ENCODE measurements at regions not wholly inside any gene's neighbourhood (a gene's known extent, or its start where the extent isn't known, plus 50 kb on each side); places are given as distances from the start of the nearest gene placed in this dataset.
A peak's percentile ranks its signal among the peaks of the same experiment; 100 is the strongest.

DNA sequence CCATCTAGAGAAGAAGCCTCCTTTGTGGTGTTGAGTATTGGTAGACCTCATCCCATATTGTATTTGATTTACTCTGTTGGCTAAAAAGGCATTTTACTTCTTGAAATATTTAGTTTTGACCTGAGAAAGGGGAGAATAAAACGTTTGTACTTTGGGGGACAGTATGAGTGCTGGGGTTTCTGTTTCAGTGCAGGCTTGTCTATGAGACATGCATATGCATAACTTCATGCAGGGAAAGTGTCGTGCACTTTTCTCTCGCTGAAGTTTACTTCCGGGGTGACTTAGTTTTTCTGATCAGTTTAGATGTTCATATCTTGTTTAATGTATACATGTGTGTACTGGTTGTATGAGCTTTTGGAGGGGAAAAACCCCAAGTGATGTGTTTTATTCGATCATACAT is 59.5 kb downstream of the UTRN start:
- TF ChIP-seq, protein P1, sequence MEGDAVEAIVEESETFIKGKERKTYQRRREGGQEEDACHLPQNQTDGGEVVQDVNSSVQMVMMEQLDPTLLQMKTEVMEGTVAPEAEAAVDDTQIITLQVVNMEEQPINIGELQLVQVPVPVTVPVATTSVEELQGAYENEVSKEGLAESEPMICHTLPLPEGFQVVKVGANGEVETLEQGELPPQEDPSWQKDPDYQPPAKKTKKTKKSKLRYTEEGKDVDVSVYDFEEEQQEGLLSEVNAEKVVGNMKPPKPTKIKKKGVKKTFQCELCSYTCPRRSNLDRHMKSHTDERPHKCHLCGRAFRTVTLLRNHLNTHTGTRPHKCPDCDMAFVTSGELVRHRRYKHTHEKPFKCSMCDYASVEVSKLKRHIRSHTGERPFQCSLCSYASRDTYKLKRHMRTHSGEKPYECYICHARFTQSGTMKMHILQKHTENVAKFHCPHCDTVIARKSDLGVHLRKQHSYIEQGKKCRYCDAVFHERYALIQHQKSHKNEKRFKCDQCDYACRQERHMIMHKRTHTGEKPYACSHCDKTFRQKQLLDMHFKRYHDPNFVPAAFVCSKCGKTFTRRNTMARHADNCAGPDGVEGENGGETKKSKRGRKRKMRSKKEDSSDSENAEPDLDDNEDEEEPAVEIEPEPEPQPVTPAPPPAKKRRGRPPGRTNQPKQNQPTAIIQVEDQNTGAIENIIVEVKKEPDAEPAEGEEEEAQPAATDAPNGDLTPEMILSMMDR (conservative IDR thresholded peaks at IDR 0.05): no peak
- peaks cover 22 to 28% of the 10 kb centered on the region in 2 experiments for H3K4me1 Mint-ChIP-seq
- H2AK5ac ChIP-seq (ENCODE audit: insufficient read length, low read length): no peak overlapping the region
- peaks cover 3% of the 10 kb centered on the region in 2 experiments; a peak in 4 of 5 replicates for H3K9me3 Mint-ChIP-seq
- no peak overlapping the region for H3K14ac ChIP-seq (ENCODE audit: insufficient read depth, low read length)
- peaks cover 7% of the 10 kb centered on the region; the same call in 1 of the 2 replicates for H3K79me2 ChIP-seq (ENCODE audit: insufficient read depth, low read length)
- H3K36me3 Mint-ChIP-seq (ENCODE audit: insufficient read depth in 1 of 3, low read depth in 3 of 3): peaks cover 2 to 4% (median 4%) of the 10 kb centered on the region in 3 experiments; a peak in 5 of 7 replicates
- H3T11ph ChIP-seq (ENCODE audit: low read length): no peak overlapping the region
- no peak overlapping the region for H2BK12ac ChIP-seq (ENCODE audit: insufficient read length, low read depth, low read length)
- H3K27ac ChIP-seq (ENCODE audit: insufficient read length, low read depth, low read length): no peak overlapping the region
- no peak overlapping the region for H2BK5ac ChIP-seq (ENCODE audit: insufficient read length, low read length)
- no peak overlapping the region for H2BK20ac ChIP-seq (ENCODE audit: low read depth, low read length, poor library complexity, severe bottlenecking)
- H3K27me3 ChIP-seq (ENCODE audit: insufficient read depth, low read length): no peaks in the 10 kb centered on the region
- H3K23me2 ChIP-seq (ENCODE audit: insufficient read length, low read depth, low read length, poor library complexity, severe bottlenecking): no peaks in the 10 kb centered on the region
- H3K9ac ChIP-seq (ENCODE audit: extremely low read depth, insufficient read length, low read length): no peak overlapping the region
- WGBS (ENCODE audit: extremely low coverage, insufficient read length, low lambda C conversion rate): no CpG with 5 or more reads among the region's 5 CpGs
- H3K4me3 Mint-ChIP-seq: no peak overlapping the region
- H3K23ac ChIP-seq (ENCODE audit: insufficient read length, low read depth, low read length): no peak overlapping the region
- no peak overlapping the region for H2BK15ac ChIP-seq (ENCODE audit: low read depth, low read length)
- H3K4ac ChIP-seq (ENCODE audit: low read depth, low read length): no peak overlapping the region
- H3K18ac ChIP-seq (ENCODE audit: insufficient read length, low read depth, low read length): no peak overlapping the region
- no peaks in the 10 kb centered on the region for H4K20me1 ChIP-seq (ENCODE audit: control insufficient read depth, insufficient read depth, insufficient read length)
- H3K56ac ChIP-seq (ENCODE audit: insufficient read length, low read depth, low read length): no peak overlapping the region
- H3K27me3 Mint-ChIP-seq (ENCODE audit: low read depth): no peaks in the 10 kb centered on the region
- peak overlapping the region; percentile 10 to 70 (median 62); a peak in 4 of 7 replicates for H3K27ac Mint-ChIP-seq
- peaks cover 11% of the 10 kb centered on the region for H3K4me1 ChIP-seq (ENCODE audit: insufficient read depth, low read length)
- H3K4me2 ChIP-seq (ENCODE audit: insufficient read depth, insufficient read length, low read length): no peak overlapping the region
- no peak overlapping the region for H2BK120ac ChIP-seq (ENCODE audit: low read depth, low read length, poor library complexity, severe bottlenecking)
- no peaks in the 10 kb centered on the region for H3K9me3 ChIP-seq (ENCODE audit: control insufficient read depth, low read depth, low read length)
- H4K91ac ChIP-seq (ENCODE audit: insufficient read length, low read depth, low read length): no peak overlapping the region
- no peak overlapping the region for H4K5ac ChIP-seq (ENCODE audit: insufficient read length, low read depth, low read length)
- H3K79me1 ChIP-seq (ENCODE audit: insufficient read depth, low read depth, low read length, poor library complexity, severe bottlenecking): peaks cover 15% of the 10 kb centered on the region
- DNase-seq: no peak
- no peak overlapping the region for H2AFZ ChIP-seq (ENCODE audit: low read length)
- no peak overlapping the region for H4K8ac ChIP-seq (replicated peaks; ENCODE audit: insufficient read length, low read depth, low read length)

Measured in H9 (cell line).